NCI-H2029 (cell line): ENCODE measurements at regions not wholly inside any gene's neighbourhood (a gene's known extent, or its start where the extent isn't known, plus 50 kb on each side); places are given as distances from the start of the nearest gene placed in this dataset.
"Not testable (repeated sequence)": the region's sequence is repeated elsewhere in the genome, so short reads cannot be mapped to it uniquely, and the experiment has no call there.

Source experiments
- DNase-seq: peaks from one replicate; lab custom pipeline; 2025; lab: John Stamatoyannopoulos, UW

GRCh38 chr12:4156317-4156716 lies 117.2 kb upstream of the CCND2 start:
- no peak for DNase-seq

DNA sequence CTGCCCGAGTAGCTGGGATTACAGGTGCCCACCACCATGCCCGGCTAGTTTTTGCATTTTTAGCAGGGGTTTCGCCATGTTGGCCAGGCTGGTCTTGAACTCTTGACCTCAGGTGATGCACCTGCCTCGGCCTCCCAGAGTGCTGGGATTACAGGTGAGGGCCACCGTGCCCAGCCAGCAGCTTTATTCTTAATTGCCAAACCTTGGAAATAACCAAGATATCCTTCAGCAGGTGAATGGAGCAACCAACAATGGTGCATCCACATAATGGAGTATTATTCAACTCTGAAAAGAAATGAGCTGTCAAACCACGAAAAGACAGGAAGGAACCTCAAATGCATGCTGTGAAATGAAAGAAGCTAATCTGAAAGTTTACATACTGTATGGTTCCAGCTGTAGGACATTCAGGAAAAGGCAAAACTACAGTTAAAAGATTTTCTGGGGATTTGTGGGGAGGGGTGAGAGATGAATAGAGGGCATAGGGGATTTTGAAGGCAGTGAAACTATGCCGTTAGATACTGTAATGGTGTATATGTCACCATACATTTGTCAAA lies 118.8 kb upstream of the CCND2 start:
- DNase-seq = no peak

- DNase-seq = no peak
Measured at GRCh38 chr12:4153343-4153892, 120.1 kb upstream of the CCND2 start.

GRCh38 chr12:4152145-4152795 lies 121.3 kb upstream of the CCND2 start:
- no peak for DNase-seq

DNA sequence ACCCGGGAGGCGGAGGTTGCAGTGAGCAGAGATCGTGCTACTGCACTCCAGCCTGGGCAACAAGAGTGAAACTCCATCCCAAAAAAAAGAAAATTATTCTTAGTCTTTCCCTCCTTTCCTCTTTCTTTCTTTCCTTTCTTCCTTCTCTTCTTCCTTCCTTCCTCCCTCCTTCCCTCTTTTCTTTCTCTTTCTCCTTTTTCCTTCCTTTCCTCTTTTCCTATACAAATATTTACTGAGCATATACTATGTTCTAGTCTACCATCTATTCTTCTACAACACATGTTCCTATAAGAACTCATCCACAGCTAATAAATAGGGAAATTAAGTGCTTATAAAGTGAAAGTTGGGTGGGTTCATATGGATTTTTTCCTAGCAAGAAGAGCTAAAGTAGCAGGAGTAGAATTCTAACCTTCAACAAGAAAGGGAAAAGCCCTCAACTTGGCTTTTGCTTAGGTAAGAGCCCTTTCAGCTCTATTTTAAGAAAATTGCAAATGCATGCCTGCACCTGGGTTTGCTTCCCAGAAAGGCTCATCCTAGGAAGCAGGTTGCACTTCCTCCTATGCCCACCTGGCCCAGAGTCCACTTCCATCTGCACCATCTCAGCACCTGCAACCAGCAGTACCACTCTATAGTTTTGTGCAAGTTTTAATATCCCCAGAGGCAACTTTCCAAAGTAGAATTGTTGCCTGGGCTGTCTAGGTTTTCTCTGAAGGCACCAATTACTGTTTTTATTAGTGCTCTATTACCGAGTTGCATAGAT lies 122.0 kb upstream of the CCND2 start:
- DNase-seq = no peak

DNA sequence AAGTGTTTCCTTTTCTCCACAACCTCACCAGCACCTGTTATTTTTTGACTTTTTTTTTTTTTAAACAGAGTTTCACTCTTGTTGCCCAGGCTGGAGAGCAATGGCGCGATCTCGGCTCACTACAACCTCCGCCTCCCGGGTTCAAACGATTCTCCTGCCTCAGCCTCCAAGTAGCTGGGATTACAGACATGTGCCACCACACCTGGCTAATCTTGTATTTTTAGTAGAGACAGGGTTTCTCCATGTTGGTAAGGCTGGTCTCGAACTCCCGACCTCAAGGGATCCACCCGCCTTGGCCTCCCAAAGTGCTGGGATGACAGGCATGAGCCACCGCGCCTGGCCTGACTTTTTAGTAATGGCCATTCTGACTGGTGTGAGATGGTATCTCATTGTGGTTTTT lies 123.2 kb upstream of the CCND2 start:
- not testable (repeated sequence) for DNase-seq

DNA sequence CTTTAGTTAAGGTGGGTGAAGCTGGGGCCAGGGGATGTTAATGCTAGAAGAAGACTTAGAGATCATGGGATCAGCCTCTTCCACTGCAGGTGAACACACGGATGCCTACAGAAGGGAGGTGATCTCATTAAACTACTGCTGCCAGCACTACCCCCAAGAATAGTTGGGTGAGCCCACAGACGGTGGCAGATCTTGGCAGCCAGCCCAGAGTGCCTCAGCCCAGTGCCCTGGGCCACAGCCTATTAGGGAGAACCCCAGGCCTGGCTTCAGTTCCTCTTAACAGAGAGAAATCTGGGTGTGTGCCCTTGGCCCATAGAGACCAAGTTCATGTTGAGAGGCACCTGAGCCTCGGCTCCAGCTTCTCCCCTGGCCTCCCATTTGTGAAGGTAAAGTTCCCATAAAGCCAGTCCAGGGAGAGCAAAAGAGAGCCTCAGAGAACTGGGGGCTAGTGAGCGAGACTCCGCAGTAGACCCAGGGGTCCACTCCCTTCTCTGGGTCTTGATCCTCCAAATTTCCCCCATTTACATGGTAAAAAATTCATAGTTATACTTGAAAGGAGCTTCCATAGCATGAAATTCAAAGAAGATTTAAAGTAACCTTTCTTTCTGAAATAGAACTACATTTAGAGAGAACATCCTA lies 125.0 kb upstream of the CCND2 start:
- DNase-seq = no peak

- DNase-seq = no peak
Measured at GRCh38 chr12:4147031-4147481, 126.5 kb upstream of the CCND2 start.

- DNase-seq = no peak
Measured at GRCh38 chr12:4145990-4146859, 127.3 kb upstream of the CCND2 start.

GRCh38 chr12:4144676-4145075 lies 128.9 kb upstream of the CCND2 start:
- DNase-seq = no peak

GRCh38 chr12:4143896-4144295 lies 129.7 kb upstream of the CCND2 start:
- DNase-seq = no peak

GRCh38 chr12:4141348-4142270 lies 132.0 kb upstream of the CCND2 start:
- DNase-seq = no peak

GRCh38 chr12:4140581-4141301 lies 132.8 kb upstream of the CCND2 start:
- no peak for DNase-seq

GRCh38 chr12:4139191-4139590 lies 134.4 kb upstream of the CCND2 start:
- no peak for DNase-seq

- not testable (repeated sequence) for DNase-seq
Measured at GRCh38 chr12:4138532-4138931, 135.0 kb upstream of the CCND2 start.

- no peak for DNase-seq
Measured at GRCh38 chr12:4138051-4138450, 135.5 kb upstream of the CCND2 start.

GRCh38 chr12:4137441-4137840 lies 136.1 kb upstream of the CCND2 start:
- no peak for DNase-seq

GRCh38 chr12:4137015-4137414 lies 136.5 kb upstream of the CCND2 start:
- DNase-seq = no peak

- no peak for DNase-seq
Measured at GRCh38 chr12:4135919-4136605, 137.5 kb upstream of the CCND2 start.
